GM21723 (cell line): ENCODE measurements at regions not wholly inside any gene's neighbourhood (a gene's known extent, or its start where the extent isn't known, plus 50 kb on each side); places are given as distances from the start of the nearest gene placed in this dataset.
A peak's percentile ranks its signal among the peaks of the same experiment; 100 is the strongest.

ENCODE experiments used
- ATAC-seq: cut with Tn5 transposase; IDR thresholded peaks from one replicate; pipeline ENCODE4 v1.9.1; 2021; ENCODE audit warnings: mild to moderate bottlenecking, moderate library complexity; ENCODE audit not compliant: unreplicated experiment

GRCh38 chr2:150168595-150169236 lies 318.8 kb downstream of the RND3 start:
- ATAC-seq = no peak

DNA sequence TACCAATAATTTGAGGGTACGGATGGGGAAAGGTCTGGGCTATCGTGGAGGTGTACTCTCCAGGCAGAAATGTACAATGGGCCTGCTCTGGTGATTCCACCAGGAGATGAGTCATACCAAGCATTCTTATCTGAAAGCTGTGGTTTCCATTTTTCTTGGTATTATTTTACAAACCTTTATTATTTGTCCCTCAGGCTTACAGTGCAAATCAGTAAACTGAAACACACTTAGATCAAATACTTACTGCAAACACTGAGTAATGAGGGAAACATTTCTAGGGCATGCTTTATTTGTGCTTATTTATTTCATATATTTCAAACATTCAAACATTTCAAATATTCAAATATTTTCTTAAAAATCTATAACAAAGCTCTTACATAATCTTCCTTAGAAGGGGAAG lies 319.8 kb downstream of the RND3 start:
- peak; percentile 87 for ATAC-seq

GRCh38 chr2:150166313-150167051 lies 321.0 kb downstream of the RND3 start:
- no peak for ATAC-seq

DNA sequence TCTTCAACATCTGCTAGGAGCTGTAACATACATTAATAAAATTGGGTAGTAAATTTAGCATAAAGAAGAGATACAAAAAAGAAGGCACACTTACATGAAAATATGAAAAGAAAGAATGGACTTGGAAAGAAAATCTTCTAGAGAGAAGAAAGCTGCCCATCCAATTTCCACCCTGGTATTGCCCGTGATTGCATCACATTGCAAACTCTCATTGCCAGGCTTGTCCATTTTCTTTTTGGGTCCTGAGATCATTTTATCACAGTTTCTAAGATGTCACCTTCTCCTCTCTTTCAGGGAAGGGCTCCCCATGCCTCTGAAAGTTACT lies 321.5 kb downstream of the RND3 start:
- no peak for ATAC-seq

GRCh38 chr2:150165442-150165841 lies 322.0 kb downstream of the RND3 start:
- ATAC-seq = no peak

GRCh38 chr2:150162241-150162942 lies 325.1 kb downstream of the RND3 start:
- no peak for ATAC-seq

GRCh38 chr2:150160058-150160457 lies 327.4 kb downstream of the RND3 start:
- ATAC-seq = no peak

DNA sequence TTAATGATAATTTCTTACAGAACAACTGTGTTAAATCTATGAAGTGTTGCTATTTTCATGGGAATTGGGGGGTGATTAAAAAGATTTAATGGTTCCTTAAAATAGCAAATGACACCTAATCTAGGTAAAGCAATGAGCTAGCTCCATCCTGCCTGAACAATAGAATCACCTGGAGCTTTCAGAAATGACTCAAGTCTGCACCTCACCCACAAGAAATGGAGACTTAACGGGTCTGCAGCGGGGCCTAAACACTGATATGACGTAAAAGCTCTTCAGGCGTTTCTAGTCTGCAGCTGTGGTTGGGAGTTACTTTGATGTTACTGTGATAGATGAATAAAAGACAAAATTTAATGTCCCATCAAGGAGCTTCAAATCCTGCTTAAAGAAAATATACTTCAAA lies 328.2 kb downstream of the RND3 start:
- no peak for ATAC-seq

- ATAC-seq = no peak
Observed at GRCh38 chr2:150156876-150157275, 330.6 kb downstream of the RND3 start.

- no peak for ATAC-seq
Observed at GRCh38 chr2:150156415-150156814, 331.1 kb downstream of the RND3 start.

- no peak for ATAC-seq
Observed at GRCh38 chr2:150154308-150154797, 333.1 kb downstream of the RND3 start.

- no peak for ATAC-seq
Observed at GRCh38 chr2:150153646-150154307, 333.7 kb downstream of the RND3 start.

DNA sequence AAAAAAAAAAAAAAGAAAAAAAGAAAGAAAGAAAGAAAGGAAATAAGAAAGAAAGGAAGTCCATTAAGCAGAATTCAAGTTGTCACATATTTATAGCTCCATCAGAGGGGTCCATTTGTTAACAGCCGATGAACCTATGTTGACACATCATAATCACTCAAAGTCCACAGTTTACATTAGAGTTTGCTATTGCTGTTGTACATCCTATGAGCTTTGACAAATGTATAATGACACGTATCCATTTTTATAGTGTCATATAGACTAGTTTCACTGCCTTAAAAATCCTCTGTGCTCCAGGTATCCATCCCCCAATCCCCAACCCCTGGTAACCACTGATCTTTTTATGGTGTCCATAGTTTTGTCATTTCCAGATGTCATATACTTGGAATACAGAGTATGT lies 335.2 kb downstream of the RND3 start:
- no peak for ATAC-seq

DNA sequence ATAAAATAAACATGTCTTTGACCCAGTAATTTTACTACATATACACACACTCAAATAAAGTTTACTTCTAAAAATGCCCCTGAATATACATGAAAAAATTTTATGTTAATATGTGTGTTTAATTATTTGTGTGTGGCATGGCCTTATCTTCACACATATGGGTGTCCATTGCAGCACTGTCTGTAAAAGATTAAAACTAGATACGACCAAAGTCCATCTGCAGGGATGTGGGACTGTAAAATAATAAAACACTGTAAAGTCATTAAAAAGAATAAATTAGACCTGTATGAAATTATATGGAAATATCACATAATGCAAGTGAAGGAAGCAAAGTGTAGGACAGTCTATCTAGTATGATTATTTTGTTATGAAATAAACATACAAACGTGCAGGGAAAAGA lies 337.3 kb downstream of the RND3 start:
- no peak for ATAC-seq

GRCh38 chr2:150147889-150148683 lies 339.4 kb downstream of the RND3 start:
- no peak for ATAC-seq

GRCh38 chr2:150146879-150147278 lies 340.6 kb downstream of the RND3 start:
- no peak for ATAC-seq

- no peak for ATAC-seq
Observed at GRCh38 chr2:150145299-150145692, 342.2 kb downstream of the RND3 start.

GRCh38 chr2:150144546-150145298 lies 342.7 kb downstream of the RND3 start:
- no peak for ATAC-seq

GRCh38 chr2:150143087-150143536 lies 344.4 kb downstream of the RND3 start:
- no peak for ATAC-seq

DNA sequence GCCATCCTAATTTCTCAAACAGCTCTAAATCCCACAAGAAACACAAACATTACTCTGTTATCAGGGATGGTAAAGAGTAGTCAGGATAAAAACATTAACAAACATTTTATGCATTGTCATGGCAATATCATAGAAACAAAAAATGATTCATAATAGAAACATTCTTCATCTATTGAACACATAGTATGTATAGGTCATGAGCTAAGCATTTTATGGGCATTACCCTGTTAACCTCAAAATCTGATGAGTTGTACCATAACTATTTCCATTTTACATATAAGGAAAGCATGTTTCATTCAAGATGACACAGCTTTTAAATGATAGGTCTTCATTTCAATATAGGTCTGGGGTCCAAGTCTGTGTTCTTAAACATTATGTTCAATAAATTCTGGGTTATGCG lies 344.9 kb downstream of the RND3 start:
- ATAC-seq = no peak
